ENCODE measurements at regions not wholly inside any gene's neighbourhood (a gene's known extent, or its start where the extent isn't known, plus 50 kb on each side); places are given as distances from the start of the nearest gene placed in this dataset.

DNA sequence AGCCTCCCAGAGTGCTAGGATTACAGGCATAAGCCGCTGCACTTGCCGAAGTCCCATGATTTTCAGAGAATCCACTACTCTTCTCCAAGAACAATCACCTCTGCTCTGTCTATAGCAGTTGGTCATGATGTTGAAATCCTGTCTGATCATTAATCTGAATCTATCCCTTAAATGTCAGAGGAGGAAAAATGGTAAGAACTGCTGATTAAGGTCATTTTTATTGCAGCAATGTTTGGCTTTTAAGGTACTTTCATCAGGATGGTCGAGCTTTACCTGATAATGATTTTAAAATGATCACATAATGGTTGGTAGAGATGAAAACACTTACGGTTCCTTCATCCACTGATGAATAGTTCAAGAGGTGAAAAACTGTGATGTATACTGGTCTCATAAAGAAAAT is 968.6 kb downstream of the TLE4 start:
- H2AK5ac ChIP-seq (ENCODE audit: low read depth, low read length), result no peak overlapping the region
- no peak overlapping the region for H2BK12ac ChIP-seq (ENCODE audit: low read length)
- WGBS, 2 donors (ENCODE audit: extremely low coverage in 2 of 2, insufficient read length in 2 of 2, insufficient replicate concordance in 1 of 2), result no CpG with 5 or more reads among the region's 4 CpGs
- H2AFZ ChIP-seq (ENCODE audit: low read length), result no peak overlapping the region
- H3K27me3 ChIP-seq (ENCODE audit: control insufficient read depth in 3 of 3, insufficient read depth in 3 of 3, low read depth in 1 of 3, low read length in 3 of 3), result no peaks in the 10 kb centered on the region
- no peak overlapping the region for H3K18ac ChIP-seq (ENCODE audit: low read length)
- no peak overlapping the region for H2BK15ac ChIP-seq (ENCODE audit: low read length)
- H3K4me2 ChIP-seq (ENCODE audit: insufficient read depth, low read length, poor library complexity, severe bottlenecking), result no peak overlapping the region
- no peak overlapping the region for H3K4ac ChIP-seq (ENCODE audit: low read length)
- H3K27ac ChIP-seq (replicated peaks; ENCODE audit: low read length), result no peak overlapping the region
- no peaks in the 10 kb centered on the region for H3K4me1 ChIP-seq (ENCODE audit: control insufficient read depth in 2 of 2, insufficient read depth in 1 of 2, low read depth in 1 of 2, low read length in 2 of 2)
- no peak overlapping the region for H2BK120ac ChIP-seq (ENCODE audit: low read depth, low read length)
- H2BK5ac ChIP-seq (ENCODE audit: low read length), result no peak overlapping the region
- no peaks in the 10 kb centered on the region for H3K79me1 ChIP-seq (ENCODE audit: low read depth, low read length)
- H3K14ac ChIP-seq (ENCODE audit: low read length), result no peak overlapping the region
- no peak overlapping the region for H3K9ac ChIP-seq (ENCODE audit: low read depth, low read length, poor library complexity)
- DNase-seq (ENCODE audit: low spot score), result no peak
- H3K23ac ChIP-seq (ENCODE audit: low read depth, low read length, poor library complexity), result no peak overlapping the region
- H3K4me3 ChIP-seq (ENCODE audit: low read length in 2 of 2), result no peak overlapping the region
- no peaks in the 10 kb centered on the region for H3K36me3 ChIP-seq (replicated peaks in 1 of 2; ENCODE audit: control insufficient read depth in 2 of 2, insufficient read depth in 2 of 2, low read length in 2 of 2)
- H3K9me3 ChIP-seq (replicated peaks in 1 of 2; ENCODE audit: control insufficient read depth in 2 of 2, insufficient read depth in 1 of 2, low read depth in 1 of 2, low read length in 2 of 2), result no peaks in the 10 kb centered on the region
- H4K91ac ChIP-seq (ENCODE audit: low read depth, low read length, poor library complexity), result no peak overlapping the region
- no peak overlapping the region for H4K8ac ChIP-seq (ENCODE audit: low read depth, low read length)

DNA sequence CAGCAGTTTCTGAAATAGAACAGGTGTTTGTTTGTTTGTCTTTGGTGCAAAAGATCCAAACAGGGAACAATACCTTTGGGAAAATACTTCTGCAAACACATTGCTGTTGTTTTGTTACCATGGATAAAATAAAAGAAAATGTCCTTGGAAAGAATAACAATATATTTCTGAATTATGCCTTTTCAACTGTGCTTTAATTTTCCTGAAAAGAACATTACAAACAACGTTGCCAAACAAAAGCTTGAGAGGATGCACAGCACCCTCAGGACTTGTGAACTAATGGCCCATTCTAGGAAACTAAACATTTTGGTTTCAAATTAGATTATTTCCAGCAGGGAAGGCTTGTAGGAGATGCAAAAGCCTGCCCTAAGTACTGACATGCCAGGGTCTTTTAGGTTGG is 967.2 kb downstream of the TLE4 start:
- Histone ChIP-seq H2BK15ac (ENCODE audit: low read length) (no peak overlapping the region), H3K23ac (ENCODE audit: low read depth, low read length, poor library complexity) (no peak overlapping the region), H3K27ac (replicated peaks; ENCODE audit: low read length) (no peak overlapping the region), H4K91ac (ENCODE audit: low read depth, low read length, poor library complexity) (no peak overlapping the region), H2BK120ac (ENCODE audit: low read depth, low read length) (no peak overlapping the region), H2AK5ac (ENCODE audit: low read depth, low read length) (no peak overlapping the region), H2BK5ac (ENCODE audit: low read length) (no peak overlapping the region), H3K9me3 (replicated peaks in 1 of 2; ENCODE audit: control insufficient read depth in 2 of 2, insufficient read depth in 1 of 2, low read depth in 1 of 2, low read length in 2 of 2) (no peaks in the 10 kb centered on the region), H2BK12ac (ENCODE audit: low read length) (no peak overlapping the region), H3K36me3 (replicated peaks in 1 of 2; ENCODE audit: control insufficient read depth in 2 of 2, insufficient read depth in 2 of 2, low read length in 2 of 2) (no peaks in the 10 kb centered on the region), H4K8ac (ENCODE audit: low read depth, low read length) (no peak overlapping the region), H2AFZ (ENCODE audit: low read length) (no peak overlapping the region), H3K4ac (ENCODE audit: low read length) (no peak overlapping the region), H3K27me3 (ENCODE audit: control insufficient read depth in 3 of 3, insufficient read depth in 3 of 3, low read depth in 1 of 3, low read length in 3 of 3) (no peaks in the 10 kb centered on the region), H3K4me1 (ENCODE audit: control insufficient read depth in 2 of 2, insufficient read depth in 1 of 2, low read depth in 1 of 2, low read length in 2 of 2) (no peaks in the 10 kb centered on the region), H3K18ac (ENCODE audit: low read length) (no peak overlapping the region), H3K14ac (ENCODE audit: low read length) (no peak overlapping the region), H3K79me1 (ENCODE audit: low read depth, low read length) (no peaks in the 10 kb centered on the region), H3K4me3 (ENCODE audit: low read length in 2 of 2) (no peak overlapping the region), H3K4me2 (ENCODE audit: insufficient read depth, low read length, poor library complexity, severe bottlenecking) (no peak overlapping the region), H3K9ac (ENCODE audit: low read depth, low read length, poor library complexity) (no peak overlapping the region)
- no CpG with 5 or more reads among the region's 1 CpG for WGBS, 2 donors (ENCODE audit: extremely low coverage in 2 of 2, insufficient read length in 2 of 2, insufficient replicate concordance in 1 of 2)
- no peak for DNase-seq (ENCODE audit: low spot score)

DNA sequence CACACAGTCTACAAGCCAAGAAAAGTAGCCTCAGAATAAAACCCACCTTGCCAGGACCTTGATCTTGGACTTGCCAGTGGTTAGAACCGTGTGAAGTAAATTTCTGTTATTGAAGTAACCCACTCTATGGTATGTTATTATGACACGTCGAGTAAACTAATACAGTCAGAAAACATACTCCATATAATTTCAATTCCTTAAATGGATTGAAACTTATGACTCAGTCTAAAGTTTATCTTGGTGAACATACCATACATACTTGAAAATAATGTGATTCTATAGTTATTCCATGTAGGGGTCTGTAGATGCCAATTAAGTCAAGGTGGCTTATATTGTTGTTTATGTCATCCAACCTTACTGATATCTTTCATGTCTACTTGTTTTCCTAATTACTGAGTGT is 950.7 kb downstream of the TLE4 start:
- Histone ChIP-seq H3K18ac (ENCODE audit: low read length) (no peak overlapping the region), H3K4me2 (ENCODE audit: insufficient read depth, low read length, poor library complexity, severe bottlenecking) (no peak overlapping the region), H2BK12ac (ENCODE audit: low read length) (no peak overlapping the region), H2BK120ac (ENCODE audit: low read depth, low read length) (no peak overlapping the region), H3K4ac (ENCODE audit: low read length) (no peak overlapping the region), H3K9me3 (replicated peaks in 1 of 2; ENCODE audit: control insufficient read depth in 2 of 2, insufficient read depth in 1 of 2, low read depth in 1 of 2, low read length in 2 of 2) (no peaks in the 10 kb centered on the region), H4K8ac (ENCODE audit: low read depth, low read length) (no peak overlapping the region), H3K14ac (ENCODE audit: low read length) (no peak overlapping the region), H3K4me3 (ENCODE audit: low read length in 2 of 2) (no peak overlapping the region), H3K4me1 (ENCODE audit: control insufficient read depth in 2 of 2, insufficient read depth in 1 of 2, low read depth in 1 of 2, low read length in 2 of 2) (no peaks in the 10 kb centered on the region), H3K79me1 (ENCODE audit: low read depth, low read length) (no peaks in the 10 kb centered on the region), H3K27me3 (ENCODE audit: control insufficient read depth in 3 of 3, insufficient read depth in 3 of 3, low read depth in 1 of 3, low read length in 3 of 3) (no peaks in the 10 kb centered on the region), H2BK15ac (ENCODE audit: low read length) (no peak overlapping the region), H4K91ac (ENCODE audit: low read depth, low read length, poor library complexity) (no peak overlapping the region), H2AK5ac (ENCODE audit: low read depth, low read length) (no peak overlapping the region), H3K9ac (ENCODE audit: low read depth, low read length, poor library complexity) (no peak overlapping the region), H2AFZ (ENCODE audit: low read length) (no peak overlapping the region), H3K23ac (ENCODE audit: low read depth, low read length, poor library complexity) (no peak overlapping the region), H3K27ac (replicated peaks; ENCODE audit: low read length) (no peak overlapping the region), H2BK5ac (ENCODE audit: low read length) (no peak overlapping the region), H3K36me3 (replicated peaks in 1 of 2; ENCODE audit: control insufficient read depth in 2 of 2, insufficient read depth in 2 of 2, low read length in 2 of 2) (no peaks in the 10 kb centered on the region)
- no peak for DNase-seq (ENCODE audit: low spot score)
- no CpG with 5 or more reads among the region's 3 CpGs for WGBS, 2 donors (ENCODE audit: extremely low coverage in 2 of 2, insufficient read length in 2 of 2, insufficient replicate concordance in 1 of 2)

GRCh38 chr9:80521151-80521550 is 949.4 kb downstream of the TLE4 start:
- Histone ChIP-seq H2AK5ac (ENCODE audit: low read depth, low read length) (no peak overlapping the region), H3K9me3 (replicated peaks in 1 of 2; ENCODE audit: control insufficient read depth in 2 of 2, insufficient read depth in 1 of 2, low read depth in 1 of 2, low read length in 2 of 2) (no peaks in the 10 kb centered on the region), H3K18ac (ENCODE audit: low read length) (no peak overlapping the region), H3K27ac (replicated peaks; ENCODE audit: low read length) (no peak overlapping the region), H3K4ac (ENCODE audit: low read length) (no peak overlapping the region), H3K23ac (ENCODE audit: low read depth, low read length, poor library complexity) (no peak overlapping the region), H3K4me2 (ENCODE audit: insufficient read depth, low read length, poor library complexity, severe bottlenecking) (no peak overlapping the region), H2BK15ac (ENCODE audit: low read length) (no peak overlapping the region), H3K14ac (ENCODE audit: low read length) (no peak overlapping the region), H2BK120ac (ENCODE audit: low read depth, low read length) (no peak overlapping the region), H4K8ac (ENCODE audit: low read depth, low read length) (no peak overlapping the region), H2AFZ (ENCODE audit: low read length) (no peak overlapping the region), H3K9ac (ENCODE audit: low read depth, low read length, poor library complexity) (no peak overlapping the region), H3K4me3 (ENCODE audit: low read length in 2 of 2) (no peak overlapping the region), H2BK12ac (ENCODE audit: low read length) (no peak overlapping the region), H3K27me3 (ENCODE audit: control insufficient read depth in 3 of 3, insufficient read depth in 3 of 3, low read depth in 1 of 3, low read length in 3 of 3) (no peaks in the 10 kb centered on the region), H3K36me3 (replicated peaks in 1 of 2; ENCODE audit: control insufficient read depth in 2 of 2, insufficient read depth in 2 of 2, low read length in 2 of 2) (no peaks in the 10 kb centered on the region), H3K79me1 (ENCODE audit: low read depth, low read length) (no peaks in the 10 kb centered on the region), H2BK5ac (ENCODE audit: low read length) (no peak overlapping the region), H4K91ac (ENCODE audit: low read depth, low read length, poor library complexity) (no peak overlapping the region), H3K4me1 (ENCODE audit: control insufficient read depth in 2 of 2, insufficient read depth in 1 of 2, low read depth in 1 of 2, low read length in 2 of 2) (no peaks in the 10 kb centered on the region)
- no peak for DNase-seq (ENCODE audit: low spot score)
- WGBS, 2 donors (ENCODE audit: extremely low coverage in 2 of 2, insufficient read length in 2 of 2, insufficient replicate concordance in 1 of 2), result no CpG with 5 or more reads among the region's 3 CpGs
